Activated effector memory CD4-positive, alpha-beta T cell treated with Interleukin-2 at 50 U/mL for 16 hours (primary cell): ENCODE measurements at regions not wholly inside any gene's neighbourhood (a gene's known extent, or its start where the extent isn't known, plus 50 kb on each side); places are given as distances from the start of the nearest gene placed in this dataset.

Experiments
- DNase-seq: peaks from one replicate; pipeline ENCODE4 v3.0.0-alpha.2; 2020

- no peak for DNase-seq
Observed at GRCh38 chr5:124692950-124693349, 53.5 kb downstream of the ZNF608 start.

DNA sequence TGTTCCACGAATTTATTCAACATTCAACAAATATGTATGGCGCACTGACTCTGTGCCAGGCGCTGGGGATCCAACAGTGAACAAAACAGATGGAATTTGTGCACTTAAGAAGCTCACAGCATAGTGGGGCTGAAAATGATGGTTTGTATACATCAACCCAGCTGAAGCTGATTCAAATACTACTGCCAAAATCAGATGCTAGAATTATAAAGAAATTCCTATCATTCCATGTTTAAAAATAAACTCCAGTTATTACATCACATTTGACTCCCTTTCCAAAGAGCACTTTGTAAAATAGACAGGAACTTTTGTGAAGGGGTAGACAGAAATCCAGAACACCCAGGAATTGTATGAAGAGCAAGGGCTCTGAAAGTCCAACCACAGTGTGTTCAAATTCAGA is 54.1 kb downstream of the ZNF608 start:
- DNase-seq: no peak

- DNase-seq: no peak
Observed at GRCh38 chr5:124689653-124690052, 56.8 kb downstream of the ZNF608 start.

GRCh38 chr5:124686239-124687004 is 60.0 kb downstream of the ZNF608 start:
- no peak for DNase-seq

DNA sequence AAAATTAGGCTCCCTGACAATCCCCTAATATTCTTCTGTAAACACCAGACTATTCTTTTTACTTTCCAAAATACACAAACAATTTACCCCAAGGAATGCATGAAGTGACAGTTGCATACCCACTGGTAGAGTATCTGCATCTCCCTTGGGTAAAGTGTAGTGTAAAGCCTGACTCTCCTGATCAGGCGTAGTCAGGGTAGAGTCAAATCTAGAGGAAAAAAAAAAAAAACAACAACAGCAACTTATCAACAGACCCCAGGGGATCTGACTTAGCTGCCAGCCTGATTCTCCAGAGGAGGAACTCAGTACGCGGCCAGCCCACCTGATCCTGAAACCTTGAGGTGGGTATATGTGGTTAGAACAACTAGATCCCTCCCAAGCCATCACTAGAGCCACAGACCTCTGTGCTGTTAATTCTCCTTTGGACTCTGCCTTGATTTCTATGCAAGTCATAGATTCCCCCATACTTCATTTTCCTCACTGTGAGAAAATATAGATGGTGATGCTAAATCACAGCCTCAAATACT is 61.0 kb downstream of the ZNF608 start:
- DNase-seq: no peak

- no peak for DNase-seq
Observed at GRCh38 chr5:124683917-124684555, 62.4 kb downstream of the ZNF608 start.

DNA sequence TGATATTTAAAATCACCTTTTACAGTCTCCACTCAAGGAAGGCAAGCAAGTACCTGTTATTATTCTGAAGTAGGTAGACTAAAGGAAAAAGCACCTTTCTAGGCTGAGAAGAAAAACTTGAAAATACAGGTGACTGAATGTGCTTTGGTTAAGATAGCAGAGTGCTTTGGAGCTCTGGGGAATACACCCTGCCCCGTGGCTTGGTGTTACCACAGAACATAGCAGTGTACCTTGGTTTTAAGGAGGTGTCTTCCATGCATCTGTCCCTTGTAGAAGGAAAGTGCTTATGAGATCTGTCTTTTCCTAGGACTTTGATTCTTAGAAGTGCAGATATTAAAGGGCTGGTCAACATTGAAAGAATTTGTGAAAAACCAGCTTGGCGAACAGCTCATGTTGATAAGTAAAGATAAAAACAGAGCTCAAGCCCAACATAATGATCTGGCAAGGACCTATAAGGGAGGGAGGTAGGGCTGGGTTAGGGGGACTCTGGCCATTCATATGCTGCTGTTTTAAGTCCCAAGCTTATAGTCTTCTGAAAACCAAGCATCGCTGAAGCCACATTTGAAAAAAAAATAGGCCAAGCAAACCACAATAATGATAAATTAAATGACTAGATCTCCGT is 66.8 kb downstream of the ZNF608 start:
- no peak for DNase-seq

GRCh38 chr5:124678922-124679519 is 67.4 kb downstream of the ZNF608 start:
- DNase-seq: no peak

DNA sequence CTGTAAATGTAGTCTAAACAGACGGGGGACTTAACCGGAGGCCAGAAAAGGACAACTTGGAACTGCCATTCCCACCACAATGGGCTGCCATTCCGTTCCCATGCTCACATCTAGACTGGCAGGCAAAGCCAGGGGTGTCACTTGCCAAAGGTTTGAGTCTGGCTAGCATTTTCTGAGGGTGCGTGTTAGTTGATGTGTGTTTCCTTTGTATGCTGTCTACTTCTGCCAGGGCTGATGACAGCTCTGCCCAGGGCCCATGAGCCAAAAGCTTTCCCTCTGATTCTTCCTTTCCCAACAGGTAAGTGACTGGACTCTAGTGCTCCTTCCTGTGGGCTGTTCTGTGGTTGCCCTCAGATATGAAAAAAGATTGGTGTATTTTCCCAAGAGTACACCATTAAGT is 68.0 kb downstream of the ZNF608 start:
- DNase-seq: no peak

- DNase-seq: no peak
Observed at GRCh38 chr5:124677374-124678351, 68.8 kb downstream of the ZNF608 start.

GRCh38 chr5:124675931-124676846 is 70.2 kb downstream of the ZNF608 start:
- DNase-seq: no peak

DNA sequence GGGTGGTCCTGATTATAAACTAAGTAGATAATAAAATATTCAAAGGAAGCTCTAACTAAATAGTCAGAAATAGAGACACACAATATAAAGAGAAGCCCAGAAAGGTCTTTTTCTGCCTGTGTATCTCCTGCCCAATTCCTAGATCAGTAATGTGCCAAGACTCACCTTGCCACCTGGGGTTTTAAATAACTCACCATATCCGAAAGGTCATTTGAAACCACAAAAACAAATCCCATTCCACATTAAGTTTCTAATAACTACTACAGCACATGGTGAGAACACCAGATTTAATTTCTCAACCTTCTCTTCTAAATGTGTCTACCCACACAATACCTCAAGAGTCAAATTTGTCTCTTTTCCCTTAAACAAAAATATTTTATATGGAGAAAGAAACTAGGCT is 75.2 kb downstream of the ZNF608 start:
- DNase-seq: no peak

DNA sequence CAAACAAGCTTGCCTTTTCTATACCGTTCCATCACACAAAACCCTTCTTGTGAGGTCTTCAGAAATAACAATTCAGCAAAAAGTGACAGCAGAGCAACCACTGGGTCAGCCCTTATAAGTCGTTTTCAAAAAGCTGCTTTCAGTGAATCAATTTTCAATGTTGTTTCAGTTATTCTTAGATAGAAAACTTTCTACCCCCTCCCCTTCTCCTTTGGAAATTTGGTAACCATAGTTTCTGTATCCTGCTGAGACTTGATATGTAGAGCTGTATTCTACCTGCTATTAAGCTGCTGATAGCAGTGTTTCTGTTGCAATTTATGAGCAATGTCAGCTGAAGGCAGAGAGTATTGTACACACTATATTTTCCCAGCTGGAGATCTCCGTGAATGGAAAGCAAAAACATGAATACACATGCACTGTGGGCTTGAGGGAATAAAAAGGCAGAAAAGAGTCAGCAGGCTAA is 75.7 kb downstream of the ZNF608 start:
- DNase-seq: no peak

GRCh38 chr5:124669956-124670721 is 76.3 kb downstream of the ZNF608 start:
- DNase-seq: no peak

GRCh38 chr5:124669300-124669648 is 77.2 kb downstream of the ZNF608 start:
- DNase-seq: no peak

DNA sequence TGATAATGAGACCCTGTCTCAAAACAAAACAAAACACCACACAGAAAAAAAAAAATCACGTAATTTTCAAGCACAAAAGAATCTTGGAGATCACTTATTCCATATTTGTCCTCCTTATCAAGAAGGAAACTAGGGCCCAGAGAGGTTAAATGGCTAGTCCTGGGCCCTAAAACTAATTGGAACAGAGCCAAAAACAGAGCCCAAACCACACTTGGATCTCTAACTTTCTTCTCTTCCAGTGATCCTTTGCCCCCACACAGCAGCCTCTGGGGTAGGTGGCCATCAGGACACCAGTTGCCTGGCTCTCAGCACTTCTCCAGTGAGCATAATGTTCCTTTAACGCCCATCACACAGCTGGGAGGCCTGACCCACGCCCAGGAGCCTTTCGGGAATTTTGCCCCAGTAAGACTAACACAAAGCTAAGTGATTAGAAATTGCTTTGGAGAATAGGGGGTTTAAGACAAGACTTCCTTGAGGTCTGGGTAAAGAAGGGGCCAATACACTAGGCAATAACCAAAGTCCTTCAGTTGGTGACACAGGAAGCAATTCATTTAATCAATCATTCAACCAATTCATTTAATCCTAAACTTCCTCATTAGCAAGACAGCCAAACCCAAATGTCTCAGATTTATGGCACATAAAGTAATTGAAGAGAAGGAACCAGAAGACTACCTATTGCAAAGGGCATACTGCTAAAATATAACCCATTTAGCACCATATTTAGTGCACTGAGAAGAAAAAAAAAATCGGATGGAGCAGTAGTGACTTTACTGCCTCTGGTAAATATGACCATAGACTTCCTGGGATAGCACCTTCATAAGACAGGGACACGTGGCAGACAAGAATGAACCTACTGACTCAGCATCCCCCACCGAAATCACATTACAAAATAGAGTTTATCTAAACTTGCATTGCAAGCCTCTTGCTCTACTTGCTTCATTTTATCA is 77.8 kb downstream of the ZNF608 start:
- no peak for DNase-seq

DNA sequence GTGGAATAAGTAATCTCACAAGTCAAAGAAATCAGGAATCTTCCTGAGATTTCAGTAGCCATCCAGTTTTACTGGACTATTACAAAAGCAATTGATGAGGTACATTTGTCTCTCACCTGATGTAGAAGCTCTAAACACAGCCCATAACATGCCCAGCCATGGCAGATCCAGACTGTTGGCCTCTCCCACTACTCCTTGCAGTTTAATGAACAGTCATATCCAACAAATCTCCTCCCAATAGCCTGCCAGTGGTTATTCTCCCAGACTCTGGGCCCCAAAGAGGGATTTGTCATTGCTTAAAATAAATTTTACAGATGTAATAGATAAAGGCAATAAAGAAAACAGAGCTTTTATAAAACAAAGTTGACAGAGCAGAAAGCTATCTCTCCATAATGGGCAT is 80.8 kb downstream of the ZNF608 start:
- DNase-seq: no peak

DNA sequence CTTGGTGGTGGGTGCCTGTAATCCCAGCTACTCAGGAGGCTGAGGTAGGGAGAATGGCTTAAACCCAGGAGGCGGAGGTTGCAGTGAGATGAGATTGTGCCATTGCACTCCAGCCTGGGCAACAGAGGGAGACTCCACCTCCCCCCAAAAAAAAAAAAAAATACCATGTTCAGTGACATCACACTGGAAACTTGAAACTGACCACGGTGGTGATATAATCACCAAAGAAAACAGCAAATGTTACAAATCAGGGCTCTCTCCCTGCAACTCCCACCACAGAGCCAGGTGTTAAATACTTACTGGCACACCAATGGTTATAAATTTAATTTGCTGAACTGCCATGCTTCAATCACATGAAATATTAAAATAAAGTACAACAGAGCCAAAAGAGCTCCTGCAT is 81.4 kb downstream of the ZNF608 start:
- no peak for DNase-seq

DNA sequence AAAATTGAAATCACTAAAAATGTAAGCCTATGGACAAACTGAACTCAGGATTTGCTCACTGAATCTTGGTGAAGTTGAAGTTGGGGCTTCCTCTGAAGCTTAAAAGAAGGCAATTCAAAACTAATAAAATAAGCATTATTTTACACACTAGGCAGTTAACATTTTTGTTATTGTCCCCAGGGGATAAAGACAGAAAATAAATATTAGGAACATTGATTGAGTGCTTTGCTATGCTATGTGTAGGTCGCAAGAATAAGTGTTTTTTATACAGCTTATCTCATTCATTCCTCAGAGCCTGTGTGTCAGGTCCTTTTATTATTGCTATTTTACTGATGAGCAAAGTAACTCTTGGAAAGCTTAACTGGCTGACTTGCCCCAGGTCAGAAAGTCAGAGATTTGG is 82.2 kb downstream of the ZNF608 start:
- DNase-seq: no peak
